PC-9 (cell line): ENCODE measurements at regions not wholly inside any gene's neighbourhood (a gene's known extent, or its start where the extent isn't known, plus 50 kb on each side); places are given as distances from the start of the nearest gene placed in this dataset.

Experiments used
- BruUV-seq: library from RNA; stranded (reverse); fragments of 400-500 nt; replicated peaks from 2 replicates; lab custom pipeline; 2021; lab: Mats Ljungman, UMichigan
- CTCF ChIA-PET: fragments of 300-600 bp; sonication (Branson Sonifier 250); formaldehyde crosslinking; loops from one replicate; lab custom pipeline; 2022; ENCODE audit warnings: antibody characterized with exemption; lab: Charles Lee
- POLR2A ChIA-PET: fragments of 300-600 bp; sonication (Branson Sonifier 250); formaldehyde crosslinking; loops from one replicate; lab custom pipeline; 2022; ENCODE audit warnings: antibody characterized with exemption; ENCODE audit not compliant: unreplicated experiment; lab: Charles Lee
- DNase-seq, 2 experiments: peaks; one replicate each; pipeline versions ENCODE4 v3.0.0 to v3.0.0-alpha.2; 2015 to 2022; ENCODE audit warnings: mixed read lengths in 1 of 2
- H2AFZ ChIP-seq: fragments of 200-600 bp; sonication (generic); 2 replicates; pipeline ENCODE4 v1.8.1; 2017; ENCODE audit warnings: antibody characterized with exemption
- H3F3A ChIP-seq: fragments of 200-600 bp; sonication (generic); 2 replicates; pipeline ENCODE4 v1.8.1; 2017; ENCODE audit warnings: antibody characterized with exemption, mild to moderate bottlenecking, low read depth; ENCODE audit not compliant: insufficient read depth
- H3K27ac ChIP-seq: fragments of 200-600 bp; sonication (generic); 2 replicates; pipeline ENCODE4 v1.6.1; 2016; ENCODE audit warnings: mixed run types
- H3K27me3 ChIP-seq: fragments of 200-600 bp; sonication (generic); 2 replicates; pipeline ENCODE4 v1.6.1; 2016; ENCODE audit warnings: low read depth, mixed run types; ENCODE audit not compliant: insufficient read depth
- H3K36me3 ChIP-seq: fragments of 200-600 bp; sonication (generic); 2 replicates; pipeline ENCODE4 v1.6.1; 2016; ENCODE audit warnings: low read depth, mixed run types
- H3K4me1 ChIP-seq: fragments of 200-600 bp; sonication (generic); replicated peaks from 2 replicates; pipeline ENCODE4 v1.6.1; 2016; ENCODE audit warnings: mixed run types; ENCODE audit not compliant: insufficient read depth
- H3K4me2 ChIP-seq: fragments of 200-600 bp; sonication (generic); 2 replicates; pipeline ENCODE4 v1.6.1; 2017; ENCODE audit warnings: mixed run types
- H3K4me3 ChIP-seq: fragments of 200-600 bp; sonication (generic); 2 replicates; pipeline ENCODE4 v1.6.1; 2016; ENCODE audit warnings: mixed run types
- H3K79me2 ChIP-seq: fragments of 200-600 bp; sonication (generic); 2 replicates; pipeline ENCODE4 v1.6.1; 2017; ENCODE audit warnings: low read depth, mixed run types
- H3K9me2 ChIP-seq: fragments of 200-600 bp; sonication (generic); 2 replicates; pipeline ENCODE4 v1.8.1; 2017; ENCODE audit warnings: mild to moderate bottlenecking; ENCODE audit not compliant: insufficient read depth
- H3K9me3 ChIP-seq: fragments of 200-600 bp; sonication (generic); 2 replicates; pipeline ENCODE4 v1.8.1; 2016; ENCODE audit warnings: low read depth; ENCODE audit not compliant: insufficient read depth
- H4K20me1 ChIP-seq: fragments of 200-600 bp; sonication (generic); 2 replicates; pipeline ENCODE4 v1.8.1; 2017; ENCODE audit not compliant: insufficient read depth
- EZH2 ChIP-seq: fragments of 200-600 bp; sonication (generic); IDR thresholded peaks from 2 replicates; pipeline ENCODE4 v1.8.0; 2017; ENCODE audit warnings: antibody characterized with exemption, low read depth
- intact Hi-C: fragments of 100-400 bp; cut with micrococcal nuclease; formaldehyde crosslinking; loops from one replicate; pipeline ENCODE4 v1.10.0; 2022; ENCODE audit not compliant: unreplicated experiment
- TF ChIP-seq, protein P1 (sequence below): fragments of 200-600 bp; sonication (generic); conservative IDR thresholded peaks from 2 replicates; pipeline ENCODE4 v1.6.1; 2017; ENCODE audit warnings: mixed run types, antibody characterized with exemption, mild to moderate bottlenecking, moderate library complexity

DNA sequence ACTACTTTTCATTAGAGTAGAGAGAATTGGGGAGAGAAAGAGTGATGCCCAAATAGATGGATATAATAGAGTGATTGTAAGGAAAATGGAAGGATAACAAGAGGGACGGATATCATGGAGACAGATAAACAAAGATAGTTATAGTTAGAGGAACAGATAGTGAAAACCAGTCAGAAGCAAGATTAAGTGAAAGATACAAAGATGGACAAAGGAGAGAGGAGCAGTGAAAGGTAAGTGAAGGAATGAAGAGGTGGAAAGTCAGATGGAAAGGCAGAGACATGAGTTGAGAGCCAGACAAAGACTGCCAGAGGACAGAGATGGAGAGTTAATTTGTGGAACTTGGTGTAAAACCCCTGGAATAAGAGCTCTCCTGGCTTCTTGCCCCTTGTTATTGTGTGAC is 59.2 kb upstream of the CISTR start:
- no peak for DNase-seq
- no peaks in the 10 kb centered on the region for H3K79me2 ChIP-seq
- no peak overlapping the region for H3K4me3 ChIP-seq
- peaks cover 25% of the 10 kb centered on the region for H3K4me1 ChIP-seq
- peaks cover 12% of the 10 kb centered on the region for H3F3A ChIP-seq
- H2AFZ ChIP-seq = no peak overlapping the region
- BruUV-seq = no TSS peak
- H3K9me2 ChIP-seq = no peaks in the 10 kb centered on the region; the same call in 1 of the 2 replicates
- TF ChIP-seq EZH2 = no peak
- TF ChIP-seq, protein P1, sequence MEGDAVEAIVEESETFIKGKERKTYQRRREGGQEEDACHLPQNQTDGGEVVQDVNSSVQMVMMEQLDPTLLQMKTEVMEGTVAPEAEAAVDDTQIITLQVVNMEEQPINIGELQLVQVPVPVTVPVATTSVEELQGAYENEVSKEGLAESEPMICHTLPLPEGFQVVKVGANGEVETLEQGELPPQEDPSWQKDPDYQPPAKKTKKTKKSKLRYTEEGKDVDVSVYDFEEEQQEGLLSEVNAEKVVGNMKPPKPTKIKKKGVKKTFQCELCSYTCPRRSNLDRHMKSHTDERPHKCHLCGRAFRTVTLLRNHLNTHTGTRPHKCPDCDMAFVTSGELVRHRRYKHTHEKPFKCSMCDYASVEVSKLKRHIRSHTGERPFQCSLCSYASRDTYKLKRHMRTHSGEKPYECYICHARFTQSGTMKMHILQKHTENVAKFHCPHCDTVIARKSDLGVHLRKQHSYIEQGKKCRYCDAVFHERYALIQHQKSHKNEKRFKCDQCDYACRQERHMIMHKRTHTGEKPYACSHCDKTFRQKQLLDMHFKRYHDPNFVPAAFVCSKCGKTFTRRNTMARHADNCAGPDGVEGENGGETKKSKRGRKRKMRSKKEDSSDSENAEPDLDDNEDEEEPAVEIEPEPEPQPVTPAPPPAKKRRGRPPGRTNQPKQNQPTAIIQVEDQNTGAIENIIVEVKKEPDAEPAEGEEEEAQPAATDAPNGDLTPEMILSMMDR = no peak
- no peaks in the 10 kb centered on the region for H3K9me3 ChIP-seq
- no peaks in the 10 kb centered on the region for H3K36me3 ChIP-seq
- intact Hi-C loops = no loop called here
- no peaks in the 10 kb centered on the region for H4K20me1 ChIP-seq
- H3K27me3 ChIP-seq = no peaks in the 10 kb centered on the region
- POLR2A ChIA-PET = no interaction called here
- no peak overlapping the region for H3K27ac ChIP-seq
- CTCF ChIA-PET = no interaction called here
- no peak overlapping the region for H3K4me2 ChIP-seq

DNA sequence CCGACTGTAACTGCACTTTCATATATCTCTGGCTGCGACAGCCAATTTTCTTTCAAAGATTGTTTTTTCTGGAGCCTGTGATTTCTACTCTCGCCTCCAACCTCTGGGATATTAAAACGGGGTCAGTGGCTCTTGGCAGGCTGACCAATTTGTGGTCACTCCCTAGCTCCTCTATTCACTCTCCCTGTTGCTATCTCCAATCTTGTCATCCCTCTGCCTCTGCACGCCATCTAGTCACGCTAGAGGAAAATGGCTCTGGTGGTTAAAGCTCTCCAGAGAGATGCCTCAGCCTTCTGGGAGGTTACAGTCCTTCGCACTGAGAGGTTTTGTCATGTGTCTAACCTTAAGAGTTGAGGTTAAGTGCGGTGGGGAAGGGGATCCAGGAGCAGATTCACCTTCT is 59.8 kb upstream of the CISTR start:
- no peak overlapping the region for H3K27ac ChIP-seq
- H2AFZ ChIP-seq = no peak overlapping the region
- no peaks in the 10 kb centered on the region for H3K9me3 ChIP-seq
- no peaks in the 10 kb centered on the region for H3K36me3 ChIP-seq
- H3K4me2 ChIP-seq = no peak overlapping the region
- ChIA-PET POLR2A (no interaction called here), CTCF (no interaction called here)
- H3K9me2 ChIP-seq = no peaks in the 10 kb centered on the region; the same call in 1 of the 2 replicates
- H3K27me3 ChIP-seq = no peaks in the 10 kb centered on the region
- intact Hi-C loops = no loop called here
- BruUV-seq = no TSS peak
- H3K79me2 ChIP-seq = no peaks in the 10 kb centered on the region
- no peak overlapping the region for H3K4me3 ChIP-seq
- peaks cover 6% of the 10 kb centered on the region; the same call in 1 of the 2 replicates for H3F3A ChIP-seq
- TF ChIP-seq, protein P1 = no peak
- TF ChIP-seq EZH2 = no peak
- H3K4me1 ChIP-seq = peaks cover 18% of the 10 kb centered on the region
- no peak for DNase-seq
- no peaks in the 10 kb centered on the region for H4K20me1 ChIP-seq

DNA sequence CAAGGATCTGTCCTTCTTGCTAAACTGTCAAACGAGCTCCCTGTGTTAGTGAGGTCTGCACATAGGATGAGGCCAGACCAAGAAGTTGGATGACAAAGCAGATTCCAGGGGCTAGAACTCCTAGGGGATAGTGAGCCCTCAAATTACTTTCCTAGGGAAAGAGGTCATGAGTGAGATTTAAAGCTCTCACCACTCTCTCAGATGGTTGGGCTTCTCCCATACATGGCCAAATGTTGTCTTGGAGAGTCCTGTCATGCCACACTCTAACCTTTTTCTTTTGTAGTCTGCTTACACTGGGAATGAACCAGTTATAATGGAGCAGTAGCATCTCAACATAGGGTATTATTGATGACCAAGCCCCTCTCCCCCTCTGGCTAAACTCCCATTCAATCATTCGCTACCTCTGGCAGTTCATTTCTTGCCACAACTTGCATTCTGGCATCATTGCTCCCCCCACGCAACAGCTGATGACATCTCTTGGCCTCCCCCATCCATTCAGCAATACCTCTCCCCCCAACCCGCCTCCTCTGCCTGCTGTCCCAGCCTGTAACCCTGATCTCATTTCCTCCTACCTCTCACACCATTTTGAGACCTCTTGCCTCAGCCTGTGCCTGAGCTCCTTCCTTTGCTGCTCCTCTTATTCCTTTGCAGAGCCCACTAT is 64.7 kb upstream of the CISTR start:
- Histone ChIP-seq H3K9me2 (no peaks in the 10 kb centered on the region; the same call in 1 of the 2 replicates), H3K27me3 (no peaks in the 10 kb centered on the region), H2AFZ (no peak overlapping the region), H4K20me1 (no peaks in the 10 kb centered on the region), H3K36me3 (no peaks in the 10 kb centered on the region), H3F3A (no peaks in the 10 kb centered on the region; the same call in 1 of the 2 replicates), H3K79me2 (no peaks in the 10 kb centered on the region), H3K4me3 (no peak overlapping the region), H3K4me1 (peaks cover 12% of the 10 kb centered on the region), H3K4me2 (peak overlapping the region; percentile 27; the same call in 1 of the 2 replicates), H3K9me3 (no peaks in the 10 kb centered on the region), H3K27ac (no peak overlapping the region)
- TF ChIP-seq, protein P1 = no peak
- no peak for TF ChIP-seq EZH2
- DNase-seq = no peak
- BruUV-seq = no TSS peak
- POLR2A ChIA-PET = no interaction called here
- intact Hi-C loops = no loop called here
- CTCF ChIA-PET = no interaction called here
